Right lobe of liver (tissue), 6 donors: ENCODE measurements at regions not wholly inside any gene's neighbourhood (a gene's known extent, or its start where the extent isn't known, plus 50 kb on each side); places are given as distances from the start of the nearest gene placed in this dataset.
A peak's percentile ranks its signal among the peaks of the same experiment; 100 is the strongest.
"Not testable (repeated sequence)": the region's sequence is repeated elsewhere in the genome, so short reads cannot be mapped to it uniquely, and the experiment has no call there.

Experiments used
- ATAC-seq, 4 donors: fragments of 200-7000 bp; cut with Tn5 transposase; one replicate each; pipeline ENCODE4 v1.9.1; 2020; ENCODE audit warnings: mild to moderate bottlenecking in 4 of 4, moderate library complexity in 4 of 4
- DNase-seq, 3 donors: peaks; one replicate each; pipeline ENCODE4 v3.0.0-alpha.2; 2020
- H3K27ac ChIP-seq, 3 donors: fragments of 200-600 bp; one replicate each; pipeline ENCODE4 v1.8.0; 2022
- H3K27me3 ChIP-seq, 2 donors: fragments of 200-600 bp; one replicate each; pipeline ENCODE4 v1.8.0; 2022
- H3K36me3 ChIP-seq, 4 donors: fragments of 200-600 bp; sonication (generic) in 1 of 4; one replicate each; pipeline versions ENCODE4 v1.5.1 to v1.8.0; 2017 to 2022; ENCODE audit warnings: control low read depth in 1 of 4
- H3K4me1 ChIP-seq, 4 donors: fragments of 200-600 bp; sonication (generic) in 1 of 4; one replicate each; pipeline versions ENCODE4 v1.5.1 to v1.8.0; 2017 to 2022; ENCODE audit warnings: control low read depth in 1 of 4
- H3K4me3 ChIP-seq, 3 donors: fragments of 200-600 bp; one replicate each; pipeline ENCODE4 v1.8.0; 2022
- H3K9me3 ChIP-seq, 4 donors: fragments of 200-600 bp; sonication (generic) in 1 of 4; one replicate each; pipeline versions ENCODE4 v1.5.1 to v1.8.0; 2017 to 2022; ENCODE audit warnings: control low read depth in 1 of 4
- CTCF ChIP-seq, 4 donors: fragments of 200-600 bp in 3 of 4; fragments of 450-650 bp in 1 of 4; IDR thresholded peaks; one replicate each; pipeline versions ENCODE4 v1.5.1 to v1.8.0; 2016 to 2022; ENCODE audit warnings: antibody characterized with exemption in 4 of 4, mild to moderate bottlenecking in 2 of 4
- POLR2A ChIP-seq: fragments of 450-650 bp; IDR thresholded peaks from one replicate; pipeline ENCODE4 v1.6.1; 2017; ENCODE audit warnings: antibody characterized with exemption, mild to moderate bottlenecking
- WGBS: methylation state at CpG from one replicate; pipeline ENCODE4 v1.1.6; 2018; ENCODE audit warnings: low coverage, low lambda C conversion rate; ENCODE audit not compliant: insufficient coverage; ENCODE audit errors: missing lambda C conversion rate; 5-methylcytosine and 5-hydroxymethylcytosine counted together
- intact Hi-C, 2 donors: fragments of 100-400 bp; cut with DNase I; formaldehyde crosslinking; loops; one replicate each; pipeline versions ENCODE4 v1.11.2 to v1.14.1; 2022
- donor health status: DM: no; HTN: yes; CAD: no.
- donor health status: DM: no; HTN: no; CAD: no.
- donor health status: DM: no; HTN: no; CAD: no.
- donor health status: DM: no; HTN: yes; CAD: no.
- donor health status: DM: no; HTN: yes; CAD: no.

- intact Hi-C loops: no loop called here
- ATAC-seq (no peak), DNase-seq (no peak)
- Histone ChIP-seq H3K27ac (no peak overlapping the region), H3K4me1 (no peaks in the 10 kb centered on the region), H3K9me3 (no peaks in the 10 kb centered on the region), H3K4me3 (no peak overlapping the region), H3K27me3 (no peaks in the 10 kb centered on the region), H3K36me3 (peaks cover 0 to 2% (median 0%) of the 10 kb centered on the region in 4 donors)
- TF ChIP-seq CTCF (IDR thresholded peaks at IDR 0.05): no peak
- no peak for TF ChIP-seq POLR2A
- 83% methylated on average over 5 of the region's 5 CpGs for WGBS
Observed at GRCh38 chr1:119260506-119260905, 108.1 kb upstream of the HAO2 start.

- DNase-seq (no peak), ATAC-seq (peak; percentile 57 to 96 (median 68))
- intact Hi-C loops: no loop called here
- no peak overlapping the region for H3K4me3 ChIP-seq
- H3K27ac ChIP-seq: no peak overlapping the region
- no peaks in the 10 kb centered on the region for H3K27me3 ChIP-seq
- H3K36me3 ChIP-seq: peaks cover 0 to 2% (median 0%) of the 10 kb centered on the region in 4 donors
- H3K4me1 ChIP-seq: peaks cover 0 to 5% (median 0%) of the 10 kb centered on the region in 4 donors
- TF ChIP-seq POLR2A (no peak), CTCF (IDR thresholded peaks at IDR 0.05) (no peak)
- H3K9me3 ChIP-seq: no peaks in the 10 kb centered on the region
- WGBS: 14% methylated on average over 1 of the region's 1 CpG
Observed at GRCh38 chr1:119266386-119266785, 102.2 kb upstream of the HAO2 start.

- Histone ChIP-seq H3K27ac (no peak overlapping the region), H3K4me3 (no peak overlapping the region), H3K36me3 (peaks cover 0 to 2% (median 0%) of the 10 kb centered on the region in 4 donors), H3K9me3 (no peaks in the 10 kb centered on the region), H3K4me1 (peaks cover 0 to 5% (median 0%) of the 10 kb centered on the region in 4 donors), H3K27me3 (no peaks in the 10 kb centered on the region)
- TF ChIP-seq POLR2A (no peak), CTCF (IDR thresholded peaks at IDR 0.05) (no peak)
- WGBS: 67% methylated on average over 3 of the region's 3 CpGs
- ATAC-seq (peak in 1 of 4 donors; percentile 68), DNase-seq (no peak)
- intact Hi-C loops: no loop called here
Observed at GRCh38 chr1:119266858-119267257, 101.7 kb upstream of the HAO2 start.

GRCh38 chr1:119267288-119267687 lies 101.3 kb upstream of the HAO2 start:
- ATAC-seq, H3K27me3 ChIP-seq, H3K4me1 ChIP-seq, H3K27ac ChIP-seq, H3K36me3 ChIP-seq, H3K4me3 ChIP-seq, intact Hi-C loops, H3K9me3 ChIP-seq, DNase-seq: not testable (repeated sequence)
- WGBS: 92% methylated on average over 3 of the region's 4 CpGs

- DNase-seq (no peak), ATAC-seq (no peak)
- H3K27me3 ChIP-seq: no peaks in the 10 kb centered on the region
- H3K9me3 ChIP-seq: no peaks in the 10 kb centered on the region
- peaks cover 0 to 5% (median 0%) of the 10 kb centered on the region in 4 donors for H3K4me1 ChIP-seq
- H3K4me3 ChIP-seq: no peak overlapping the region
- H3K36me3 ChIP-seq: peaks cover 0 to 2% (median 0%) of the 10 kb centered on the region in 4 donors
- TF ChIP-seq POLR2A (no peak), CTCF (IDR thresholded peaks at IDR 0.05) (no peak)
- no peak overlapping the region for H3K27ac ChIP-seq
- WGBS: 84% methylated on average over 1 of the region's 1 CpG
- intact Hi-C loops: no loop called here
Observed at GRCh38 chr1:119268879-119269278, 99.7 kb upstream of the HAO2 start.
